ENCODE measurements at regions not wholly inside any gene's neighbourhood (a gene's known extent, or its start where the extent isn't known, plus 50 kb on each side); places are given as distances from the start of the nearest gene placed in this dataset.

DNA sequence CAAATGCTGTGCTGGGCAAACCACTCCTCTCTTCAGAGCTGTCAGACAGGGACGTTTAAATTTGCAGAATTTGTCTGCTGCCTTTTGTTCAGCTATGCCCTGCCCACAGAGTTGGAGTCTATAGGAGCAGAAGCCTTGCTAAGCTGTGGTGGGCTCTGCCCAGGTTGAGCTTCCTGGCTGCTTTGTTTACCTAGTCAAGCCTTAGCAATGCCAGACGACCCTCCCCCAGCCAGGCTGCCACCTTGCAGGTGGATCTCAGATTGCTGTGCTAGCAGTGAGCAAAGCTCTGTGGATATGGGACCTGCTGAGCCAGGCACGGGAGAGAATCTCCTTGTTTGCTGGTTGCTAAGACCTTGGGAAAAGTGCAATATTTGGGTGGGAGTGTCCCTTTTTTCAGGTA lies 314.9 kb downstream of the NNT start:
- Histone ChIP-seq H3K27ac (no peak overlapping the region), H3K27me3 (ENCODE audit: insufficient read depth, low read depth, severe bottlenecking) (peaks cover 19% of the 10 kb centered on the region), H3K4me3 (ENCODE audit: low read depth, low read length) (no peak overlapping the region), H3K9me3 (ENCODE audit: severe bottlenecking) (no peaks in the 10 kb centered on the region), H3K36me3 (no peaks in the 10 kb centered on the region)
- DNase-seq = no peak
- TF ChIP-seq, protein P1, sequence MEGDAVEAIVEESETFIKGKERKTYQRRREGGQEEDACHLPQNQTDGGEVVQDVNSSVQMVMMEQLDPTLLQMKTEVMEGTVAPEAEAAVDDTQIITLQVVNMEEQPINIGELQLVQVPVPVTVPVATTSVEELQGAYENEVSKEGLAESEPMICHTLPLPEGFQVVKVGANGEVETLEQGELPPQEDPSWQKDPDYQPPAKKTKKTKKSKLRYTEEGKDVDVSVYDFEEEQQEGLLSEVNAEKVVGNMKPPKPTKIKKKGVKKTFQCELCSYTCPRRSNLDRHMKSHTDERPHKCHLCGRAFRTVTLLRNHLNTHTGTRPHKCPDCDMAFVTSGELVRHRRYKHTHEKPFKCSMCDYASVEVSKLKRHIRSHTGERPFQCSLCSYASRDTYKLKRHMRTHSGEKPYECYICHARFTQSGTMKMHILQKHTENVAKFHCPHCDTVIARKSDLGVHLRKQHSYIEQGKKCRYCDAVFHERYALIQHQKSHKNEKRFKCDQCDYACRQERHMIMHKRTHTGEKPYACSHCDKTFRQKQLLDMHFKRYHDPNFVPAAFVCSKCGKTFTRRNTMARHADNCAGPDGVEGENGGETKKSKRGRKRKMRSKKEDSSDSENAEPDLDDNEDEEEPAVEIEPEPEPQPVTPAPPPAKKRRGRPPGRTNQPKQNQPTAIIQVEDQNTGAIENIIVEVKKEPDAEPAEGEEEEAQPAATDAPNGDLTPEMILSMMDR (IDR thresholded peaks at IDR 0.05; ENCODE audit: low read depth, low read length) = no peak

DNA sequence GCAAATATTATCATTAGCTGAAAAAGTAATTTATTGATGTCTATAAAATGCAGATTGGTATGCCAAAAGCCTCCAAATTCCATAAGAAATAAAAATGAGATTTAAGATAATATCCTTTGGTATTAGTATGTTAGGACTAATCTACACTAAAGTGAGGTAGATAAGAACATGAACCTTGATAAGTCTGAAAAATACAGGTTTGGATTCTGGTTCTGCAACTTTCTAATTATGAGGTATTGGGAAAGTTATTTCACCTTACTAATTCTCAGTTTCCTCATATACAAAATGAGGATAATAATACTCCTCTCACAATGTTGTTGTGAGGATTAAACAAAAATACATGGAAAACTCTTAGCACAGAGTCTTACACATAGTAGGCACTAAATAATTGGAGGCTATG lies 300.1 kb downstream of the NNT start:
- H3K36me3 ChIP-seq = no peaks in the 10 kb centered on the region
- no peak overlapping the region for H3K4me3 ChIP-seq (ENCODE audit: low read depth, low read length)
- peaks cover 7% of the 10 kb centered on the region for H3K27me3 ChIP-seq (ENCODE audit: insufficient read depth, low read depth, severe bottlenecking)
- no peak overlapping the region for H3K27ac ChIP-seq
- DNase-seq = no peak
- H3K9me3 ChIP-seq (ENCODE audit: severe bottlenecking) = no peaks in the 10 kb centered on the region
- TF ChIP-seq, protein P1 (IDR thresholded peaks at IDR 0.05; ENCODE audit: low read depth, low read length) = no peak

DNA sequence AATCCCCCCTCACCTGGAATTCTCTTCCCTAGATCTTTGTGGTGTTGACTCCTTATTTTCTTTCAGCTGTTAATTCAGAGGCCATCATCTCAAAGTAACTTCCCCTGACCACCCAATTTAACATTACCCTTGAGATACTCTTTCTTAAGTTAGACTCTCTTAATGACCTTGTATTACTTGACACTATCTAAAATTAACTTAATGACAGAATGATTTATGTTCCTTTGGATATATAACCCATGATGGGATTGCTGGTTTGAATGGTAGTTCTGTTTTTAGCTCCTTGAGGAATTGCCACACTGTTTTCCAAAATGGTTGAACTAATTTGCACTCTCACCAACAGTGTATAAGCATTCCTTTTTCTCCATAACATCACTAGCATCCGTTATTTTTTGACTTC lies 298.0 kb downstream of the NNT start:
- no peak for DNase-seq
- H3K36me3 ChIP-seq = no peaks in the 10 kb centered on the region
- H3K4me3 ChIP-seq (ENCODE audit: low read depth, low read length) = no peak overlapping the region
- H3K27ac ChIP-seq = no peak overlapping the region
- H3K27me3 ChIP-seq (ENCODE audit: insufficient read depth, low read depth, severe bottlenecking) = peaks cover 15% of the 10 kb centered on the region
- H3K9me3 ChIP-seq (ENCODE audit: severe bottlenecking) = no peaks in the 10 kb centered on the region
- TF ChIP-seq, protein P1 (IDR thresholded peaks at IDR 0.05; ENCODE audit: low read depth, low read length) = no peak

DNA sequence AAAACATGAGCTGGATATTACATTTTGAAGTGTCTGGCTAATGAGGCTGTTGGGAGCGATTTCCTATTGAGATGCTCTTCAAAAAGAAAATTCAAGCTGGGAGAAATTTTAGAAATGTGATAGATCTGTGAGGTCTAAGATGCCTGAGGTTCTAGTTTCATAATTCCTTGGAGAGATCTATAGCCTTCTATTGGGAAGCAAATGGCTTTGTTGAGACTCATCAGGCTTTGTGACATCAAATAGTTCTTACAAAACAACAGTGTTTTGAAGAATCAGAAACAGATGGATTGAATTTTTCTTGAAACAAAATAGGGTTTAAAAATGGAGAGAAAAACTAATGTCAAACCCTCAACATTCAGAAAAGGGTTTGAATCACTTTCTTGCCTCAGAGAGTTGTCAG lies 292.9 kb downstream of the NNT start:
- Histone ChIP-seq H3K36me3 (no peaks in the 10 kb centered on the region), H3K27ac (no peak overlapping the region), H3K27me3 (ENCODE audit: insufficient read depth, low read depth, severe bottlenecking) (peaks cover 30% of the 10 kb centered on the region), H3K9me3 (ENCODE audit: severe bottlenecking) (no peaks in the 10 kb centered on the region), H3K4me3 (ENCODE audit: low read depth, low read length) (no peak overlapping the region)
- TF ChIP-seq, protein P1 (IDR thresholded peaks at IDR 0.05; ENCODE audit: low read depth, low read length) = no peak
- no peak for DNase-seq

DNA sequence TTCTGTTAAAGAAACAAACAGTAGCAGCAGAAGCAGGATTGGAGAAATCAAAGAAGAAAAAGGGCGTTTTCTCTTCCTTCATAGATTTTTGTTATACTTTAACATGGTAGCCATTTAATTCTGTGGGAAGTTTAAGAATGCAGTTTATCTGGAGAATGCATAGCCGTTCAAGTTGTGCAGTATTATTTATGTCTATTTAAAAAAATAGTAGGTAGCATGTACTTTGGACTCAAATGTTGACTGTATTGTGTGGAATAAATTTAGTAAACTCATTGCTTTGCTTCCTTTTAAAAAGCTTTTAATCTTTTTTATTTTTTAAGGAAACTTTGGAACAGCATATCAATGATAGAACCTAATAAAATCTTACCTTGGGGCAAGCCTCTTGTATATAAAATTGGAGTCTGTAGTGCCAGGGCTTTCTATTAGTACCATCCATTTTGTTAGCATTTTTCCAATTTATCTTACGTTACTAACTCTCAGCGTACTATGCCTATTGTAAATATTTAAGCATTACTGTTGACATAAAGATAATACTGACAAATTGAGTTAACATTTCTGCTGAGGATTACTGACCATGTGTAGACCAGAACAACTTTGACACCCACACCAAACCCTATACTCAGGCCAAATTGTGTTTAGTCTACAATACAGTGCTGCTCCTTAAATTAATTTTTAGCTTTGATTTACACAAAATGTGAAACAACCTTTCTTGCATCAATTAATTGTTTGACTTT lies 291.1 kb downstream of the NNT start:
- no peak overlapping the region for H3K4me3 ChIP-seq (ENCODE audit: low read depth, low read length)
- H3K27me3 ChIP-seq (ENCODE audit: insufficient read depth, low read depth, severe bottlenecking) = peaks cover 40% of the 10 kb centered on the region
- TF ChIP-seq, protein P1 (IDR thresholded peaks at IDR 0.05; ENCODE audit: low read depth, low read length) = no peak
- no peaks in the 10 kb centered on the region for H3K36me3 ChIP-seq
- no peaks in the 10 kb centered on the region for H3K9me3 ChIP-seq (ENCODE audit: severe bottlenecking)
- no peak overlapping the region for H3K27ac ChIP-seq
- no peak for DNase-seq

DNA sequence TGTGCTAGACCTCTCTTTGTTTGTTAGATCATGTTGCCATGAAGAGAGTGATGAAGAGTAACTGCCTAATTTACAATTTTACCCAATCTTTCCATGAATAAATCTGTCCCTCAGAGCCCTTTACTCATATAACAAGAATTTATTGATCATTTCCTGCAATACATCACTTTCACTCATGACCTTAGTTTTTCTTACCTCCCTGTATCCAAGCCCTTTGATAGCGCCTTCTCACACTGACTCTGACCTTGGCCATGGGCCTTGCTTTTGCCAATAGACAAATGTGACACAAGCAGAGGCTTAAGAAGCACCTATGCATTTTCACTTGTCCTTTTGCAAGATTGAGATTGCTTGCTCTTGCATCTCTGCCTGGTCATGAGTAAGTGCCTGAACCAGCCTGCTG lies 288.1 kb downstream of the NNT start:
- no peak for DNase-seq
- Histone ChIP-seq H3K36me3 (no peaks in the 10 kb centered on the region), H3K4me3 (ENCODE audit: low read depth, low read length) (no peak overlapping the region), H3K9me3 (ENCODE audit: severe bottlenecking) (no peaks in the 10 kb centered on the region), H3K27ac (no peak overlapping the region), H3K27me3 (ENCODE audit: insufficient read depth, low read depth, severe bottlenecking) (peaks cover 38% of the 10 kb centered on the region)
- TF ChIP-seq, protein P1 (IDR thresholded peaks at IDR 0.05; ENCODE audit: low read depth, low read length) = no peak
